Glutamatergic neuron (in vitro differentiated cells): ENCODE measurements at regions not wholly inside any gene's neighbourhood (a gene's known extent, or its start where the extent isn't known, plus 50 kb on each side); places are given as distances from the start of the nearest gene placed in this dataset.
"Not testable (repeated sequence)": the region's sequence is repeated elsewhere in the genome, so short reads cannot be mapped to it uniquely, and the experiment has no call there.

ENCODE experiments used
- DNase-seq: peaks from one replicate; pipeline ENCODE4 v3.0.0; 2022
- H3K27ac Mint-ChIP-seq: one replicate; pipeline ENCODE4 v1.8.0; 2020; ENCODE audit warnings: mild to moderate bottlenecking, mixed read lengths, inconsistent platforms; ENCODE audit not compliant: unreplicated experiment
- H3K27me3 Mint-ChIP-seq: one replicate; pipeline ENCODE4 v1.8.0; 2020; ENCODE audit warnings: mild to moderate bottlenecking, moderate library complexity, mixed read lengths, inconsistent platforms; ENCODE audit not compliant: unreplicated experiment
- H3K36me3 Mint-ChIP-seq: one replicate; pipeline ENCODE4 v1.8.0; 2020; ENCODE audit warnings: mild to moderate bottlenecking, mixed read lengths, inconsistent platforms; ENCODE audit not compliant: unreplicated experiment
- H3K4me1 Mint-ChIP-seq: one replicate; pipeline ENCODE4 v1.8.0; 2020; ENCODE audit warnings: mild to moderate bottlenecking, low read depth, mixed read lengths, inconsistent platforms; ENCODE audit not compliant: unreplicated experiment
- H3K4me3 Mint-ChIP-seq: one replicate; pipeline ENCODE4 v1.8.0; 2020; ENCODE audit warnings: mild to moderate bottlenecking, mixed read lengths, inconsistent platforms; ENCODE audit not compliant: unreplicated experiment
- H3K9me3 Mint-ChIP-seq: one replicate; pipeline ENCODE4 v1.8.0; 2020; ENCODE audit warnings: mild to moderate bottlenecking, moderate library complexity, mixed read lengths, inconsistent platforms; ENCODE audit not compliant: unreplicated experiment
- CTCF ChIP-seq: fragments of 200-600 bp; sonication (generic); IDR thresholded peaks from one replicate; pipeline ENCODE4 v1.5.0; 2021; ENCODE audit not compliant: partially characterized antibody, unreplicated experiment

GRCh38 chr11:112665291-112665690 is 295.9 kb upstream of the NCAM1 start:
- no peaks in the 10 kb centered on the region for H3K36me3 Mint-ChIP-seq
- H3K27ac Mint-ChIP-seq: no peak overlapping the region
- no peak for DNase-seq

GRCh38 chr11:112666253-112666652 is 295.0 kb upstream of the NCAM1 start:
- Mint-ChIP-seq H3K4me1 (no peaks in the 10 kb centered on the region), H3K27ac (no peak overlapping the region), H3K4me3 (no peak overlapping the region), H3K27me3 (peaks cover 2% of the 10 kb centered on the region), H3K9me3 (peaks cover 3% of the 10 kb centered on the region), H3K36me3 (no peaks in the 10 kb centered on the region)
- TF ChIP-seq CTCF: no peak
- DNase-seq: no peak

More at GRCh38 chr11:112665291-112665690, 295.9 kb upstream of the NCAM1 start:
- Mint-ChIP-seq H3K9me3 (peaks cover 3% of the 10 kb centered on the region), H3K27me3 (peaks cover 2% of the 10 kb centered on the region), H3K4me3 (no peak overlapping the region), H3K4me1 (no peaks in the 10 kb centered on the region)
- TF ChIP-seq CTCF: no peak

- Mint-ChIP-seq H3K4me3 (no peak overlapping the region), H3K27ac (no peak overlapping the region), H3K36me3 (peaks cover 17% of the 10 kb centered on the region), H3K4me1 (no peaks in the 10 kb centered on the region), H3K9me3 (peaks cover 6% of the 10 kb centered on the region), H3K27me3 (peaks cover 4% of the 10 kb centered on the region)
- no peak for DNase-seq
- TF ChIP-seq CTCF: no peak
These were observed 290.2 kb upstream of the NCAM1 start for GRCh38 chr11:112670806-112671570.

GRCh38 chr11:112673401-112673800 is 287.8 kb upstream of the NCAM1 start:
- H3K27me3 Mint-ChIP-seq, DNase-seq, H3K27ac Mint-ChIP-seq, H3K4me1 Mint-ChIP-seq, H3K4me3 Mint-ChIP-seq, H3K9me3 Mint-ChIP-seq: not testable (repeated sequence)
- H3K36me3 Mint-ChIP-seq: peaks cover 17% of the 10 kb centered on the region

- no peak for TF ChIP-seq CTCF
- no peaks in the 10 kb centered on the region for H3K4me1 Mint-ChIP-seq
- H3K27me3 Mint-ChIP-seq: peaks cover 1% of the 10 kb centered on the region
- H3K9me3 Mint-ChIP-seq: peaks cover 2% of the 10 kb centered on the region
- H3K4me3 Mint-ChIP-seq: no peak overlapping the region
- DNase-seq: no peak
- no peak overlapping the region for H3K27ac Mint-ChIP-seq
- H3K36me3 Mint-ChIP-seq: no peaks in the 10 kb centered on the region
These were observed 276.1 kb upstream of the NCAM1 start for GRCh38 chr11:112685111-112685510.
